ENCODE measurements at regions not wholly inside any gene's neighbourhood (a gene's known extent, or its start where the extent isn't known, plus 50 kb on each side); places are given as distances from the start of the nearest gene placed in this dataset.
"Not testable (repeated sequence)": the region's sequence is repeated elsewhere in the genome, so short reads cannot be mapped to it uniquely, and the experiment has no call there.

DNA sequence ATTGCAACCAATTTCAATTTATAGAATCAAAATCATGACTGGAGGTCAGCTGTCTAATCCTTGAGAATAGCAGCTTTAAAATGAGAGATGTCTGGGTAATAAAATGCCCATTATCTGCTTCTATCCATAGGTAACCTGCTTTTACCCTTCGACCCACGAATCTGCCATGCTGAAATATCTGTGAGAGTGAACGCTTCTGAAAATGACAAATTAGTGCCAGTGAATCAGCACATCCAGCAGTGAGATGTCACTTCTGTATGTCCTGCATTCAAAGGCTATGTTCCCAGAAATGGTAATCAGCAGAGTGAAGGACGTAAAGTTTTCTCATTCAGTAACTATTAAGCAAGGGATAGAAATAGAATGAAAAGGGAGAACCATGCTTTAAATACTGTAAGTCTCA is 532.4 kb upstream of the ITGA1 start:
- DNase-seq = no peak

- DNase-seq = no peak
These were observed 524.9 kb upstream of the ITGA1 start for GRCh38 chr5:52262844-52263243.

DNA sequence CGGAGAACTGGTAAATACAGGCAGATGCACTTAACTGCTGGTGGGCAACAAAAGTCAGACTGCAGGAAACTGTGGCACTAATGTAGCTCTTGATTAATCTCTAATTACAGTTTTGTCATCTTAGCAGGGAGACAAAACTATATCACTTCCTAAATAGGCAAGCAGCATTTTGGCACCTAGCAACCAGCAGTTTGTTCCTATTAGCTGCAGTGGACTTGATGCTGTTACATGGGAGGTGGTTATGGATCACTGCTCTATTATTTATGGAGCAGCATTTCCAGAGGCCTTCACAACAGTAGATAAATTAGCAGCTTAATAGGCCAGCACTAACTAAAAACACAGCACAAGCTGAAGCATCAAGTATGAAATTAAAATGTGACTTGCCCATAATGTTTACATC is 518.3 kb upstream of the ITGA1 start:
- DNase-seq = no peak

DNA sequence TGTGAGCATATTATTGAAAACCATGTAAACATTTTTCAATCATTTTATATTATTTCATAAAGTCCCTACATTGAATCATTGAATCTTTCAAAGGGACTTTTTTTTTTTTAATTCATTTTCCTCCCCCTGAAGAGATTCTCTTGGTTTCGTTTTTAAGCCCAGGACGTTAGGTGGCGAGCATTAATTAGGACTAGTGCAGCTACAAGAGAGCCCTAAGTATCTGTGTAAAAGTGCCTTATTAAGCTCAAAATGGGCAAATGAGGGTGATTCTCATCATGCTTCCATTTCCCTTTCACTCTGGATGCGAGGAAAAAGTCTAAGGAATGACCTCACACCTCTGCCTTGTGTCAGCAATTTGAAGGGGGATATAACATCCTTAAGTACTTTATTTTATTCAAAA is 517.9 kb upstream of the ITGA1 start:
- DNase-seq = no peak

DNA sequence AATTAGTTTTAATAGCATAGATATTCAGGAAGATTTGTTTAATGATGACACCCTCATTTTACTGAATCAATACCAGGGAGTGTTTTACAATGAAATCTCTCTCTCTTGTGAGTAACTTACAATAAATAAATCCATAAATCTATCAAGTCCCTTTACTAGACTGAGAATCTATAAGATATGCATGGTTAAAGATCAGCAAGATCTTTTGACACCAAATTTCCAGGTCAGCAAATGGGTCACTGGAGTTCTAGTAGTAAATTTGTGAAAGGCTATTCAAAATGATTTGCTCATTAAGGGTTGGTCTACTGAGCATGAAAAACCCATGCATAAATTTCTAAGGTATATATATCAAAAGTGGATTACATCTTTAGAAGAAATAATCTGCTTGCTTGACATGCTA is 512.1 kb upstream of the ITGA1 start:
- DNase-seq = no peak

DNA sequence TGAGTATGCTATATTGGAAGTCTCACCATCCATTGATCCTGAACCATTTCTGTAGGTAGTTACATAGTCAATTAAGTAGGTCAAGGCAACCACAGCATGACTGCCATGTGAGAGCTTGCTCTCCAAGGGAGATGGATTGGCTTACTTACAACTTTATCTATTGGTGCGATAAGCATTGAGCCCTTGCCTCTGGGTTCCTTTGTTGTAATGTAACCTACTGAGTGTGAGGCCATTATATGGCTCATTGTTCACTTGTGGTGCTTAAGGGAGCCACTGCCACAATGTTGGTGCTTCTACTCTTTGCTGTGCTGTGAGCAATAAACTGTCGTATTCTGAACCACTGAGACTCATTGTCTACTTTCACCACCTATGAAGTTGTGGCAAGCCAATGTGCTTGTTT is 510.6 kb upstream of the ITGA1 start:
- no peak for DNase-seq

DNA sequence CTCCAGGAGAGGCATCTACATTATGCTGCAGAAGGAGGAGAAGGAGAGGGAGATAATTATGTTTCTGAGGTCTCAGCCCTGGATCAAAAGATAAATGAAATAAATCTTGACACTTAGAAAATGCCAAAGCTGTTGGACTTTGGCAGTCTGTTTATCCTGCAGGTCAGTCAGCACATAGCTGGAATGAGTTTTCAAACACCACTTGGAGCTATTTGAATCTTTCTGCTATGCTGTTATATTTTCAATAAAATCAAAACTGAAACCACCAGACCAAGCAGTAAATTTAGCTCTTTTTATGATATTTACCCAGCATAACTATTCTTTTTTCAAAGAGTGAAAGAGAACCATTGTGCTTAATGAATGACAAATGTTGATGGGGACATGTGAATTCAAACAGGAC is 505.1 kb upstream of the ITGA1 start:
- DNase-seq = no peak

DNA sequence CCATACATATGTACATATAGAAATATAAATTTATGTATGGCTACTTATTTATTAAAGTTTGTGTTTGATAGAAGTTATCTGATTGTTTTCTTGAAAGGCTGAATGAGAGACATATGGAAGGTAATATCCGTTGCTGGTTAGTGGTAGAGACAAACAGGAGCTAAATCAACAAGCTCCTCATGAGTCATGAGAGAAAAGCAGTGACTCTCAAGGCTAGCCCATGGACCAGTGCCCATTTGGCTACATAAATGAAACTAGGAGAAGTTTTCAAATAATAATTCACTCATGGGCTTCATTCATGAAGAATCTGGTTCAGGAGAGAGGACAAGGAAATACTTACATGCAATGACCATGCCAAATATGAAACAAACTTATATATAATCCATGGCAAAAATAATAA is 504.5 kb upstream of the ITGA1 start:
- no peak for DNase-seq

- no peak for DNase-seq
These were observed 486.9 kb upstream of the ITGA1 start for GRCh38 chr5:52300703-52301372.

DNA sequence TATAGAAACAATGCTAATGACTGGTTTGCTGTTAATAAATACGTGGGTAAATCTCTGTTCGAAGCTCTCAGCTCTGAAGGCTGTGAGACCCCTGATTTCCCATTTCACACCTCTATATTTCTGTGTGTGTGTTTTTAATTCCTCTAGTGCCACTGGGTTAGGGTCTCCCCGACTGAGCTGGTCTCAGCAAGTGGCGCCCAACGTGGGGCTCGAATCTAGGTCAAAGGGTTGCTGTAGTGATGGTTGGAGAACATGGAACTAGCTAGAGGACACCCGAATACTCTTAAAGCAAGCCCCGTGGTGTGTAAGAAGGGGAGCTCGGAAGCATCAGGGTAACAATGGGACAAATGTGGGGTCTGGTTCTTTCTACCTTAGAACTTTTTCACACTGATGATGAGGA is 482.9 kb upstream of the ITGA1 start:
- DNase-seq = not testable (repeated sequence)

- DNase-seq = no peak
These were observed 459.4 kb upstream of the ITGA1 start for GRCh38 chr5:52328220-52328806.

GRCh38 chr5:52331725-52332124 is 456.0 kb upstream of the ITGA1 start:
- DNase-seq = no peak

DNA sequence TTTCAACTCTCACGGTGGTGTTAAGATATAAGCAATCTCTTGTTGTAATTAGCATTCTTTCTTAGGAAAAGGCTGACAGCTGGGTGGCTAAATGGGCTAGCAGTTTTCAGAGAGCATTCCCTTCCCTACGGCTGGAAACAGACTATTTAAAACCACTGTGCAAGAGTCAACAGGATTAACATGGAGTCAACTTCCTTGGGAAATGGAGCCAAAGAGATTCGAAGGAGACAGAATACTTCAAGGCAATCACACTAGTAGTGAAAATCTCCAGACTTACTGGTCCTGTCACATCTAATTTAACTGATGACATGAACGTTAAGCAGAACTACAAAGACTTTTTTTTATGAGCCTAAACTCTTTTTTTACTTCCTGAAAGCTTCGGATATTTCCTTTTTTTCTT is 453.3 kb upstream of the ITGA1 start:
- DNase-seq = no peak

DNA sequence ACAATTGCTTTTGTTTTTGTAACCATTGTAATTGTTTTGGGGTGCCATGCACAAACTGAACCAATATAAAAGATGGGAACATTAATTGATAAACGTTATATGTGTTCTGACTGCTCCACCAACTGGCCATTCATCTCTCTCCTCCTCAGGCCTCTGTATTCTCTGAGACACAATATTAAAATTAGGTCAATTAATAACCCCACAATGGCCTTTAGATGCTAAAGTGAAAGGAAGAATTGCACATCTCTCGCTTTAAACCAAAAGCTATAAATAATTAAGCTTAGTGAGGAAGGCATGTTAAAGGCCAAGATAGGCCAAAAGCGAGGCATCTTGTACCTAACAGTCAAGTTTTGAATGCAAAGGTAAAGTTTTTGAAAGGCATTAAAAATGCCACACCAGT is 448.4 kb upstream of the ITGA1 start:
- DNase-seq = no peak

DNA sequence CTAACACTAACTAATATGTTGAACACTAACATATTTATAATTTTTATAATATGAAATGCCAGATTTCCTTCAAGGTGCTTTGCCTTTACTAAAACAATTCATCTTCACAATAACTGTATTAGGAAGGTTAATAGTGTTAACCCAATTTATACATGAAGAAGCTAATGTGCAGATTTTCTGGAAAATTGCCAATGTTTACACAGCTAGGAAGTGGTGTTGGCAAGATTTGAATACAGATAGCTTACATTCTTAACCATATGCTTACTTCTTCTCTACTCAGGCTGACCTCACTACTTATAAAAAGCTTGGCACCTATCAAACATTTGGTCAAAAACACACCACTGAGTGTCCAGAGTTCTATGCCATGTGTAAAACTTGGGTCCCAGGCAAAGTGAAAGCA is 445.4 kb upstream of the ITGA1 start:
- DNase-seq = no peak

DNA sequence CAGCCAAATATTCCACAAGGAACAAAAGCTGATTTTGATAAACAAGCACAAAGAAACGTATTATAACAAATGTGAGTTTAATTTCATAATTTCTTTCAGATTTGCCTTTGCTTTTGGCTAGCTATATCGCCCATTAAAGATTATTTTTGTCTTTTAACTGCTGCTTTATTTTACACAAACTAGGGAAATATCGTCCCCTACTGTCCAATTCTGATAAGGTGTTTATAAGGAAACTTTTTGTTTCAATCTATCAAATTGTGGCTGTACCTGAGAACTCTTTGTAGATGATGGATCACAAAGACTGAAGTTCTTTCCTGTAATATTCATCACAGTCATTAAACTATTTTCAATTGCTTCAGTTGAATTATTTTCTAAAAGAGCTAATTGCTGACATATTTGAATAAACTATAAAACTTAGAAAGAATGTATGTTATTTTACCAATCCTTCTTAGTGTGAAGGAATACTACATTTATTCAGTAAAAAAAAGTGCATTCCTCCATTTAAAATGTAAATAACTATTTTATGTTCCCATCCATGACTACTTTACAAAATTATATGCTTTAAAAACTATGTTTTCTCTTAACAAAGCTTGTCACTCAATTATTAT is 431.3 kb upstream of the ITGA1 start:
- no peak for DNase-seq

- no peak for DNase-seq
These were observed 428.5 kb upstream of the ITGA1 start for GRCh38 chr5:52359261-52359660.

- DNase-seq = no peak
These were observed 426.7 kb upstream of the ITGA1 start for GRCh38 chr5:52360985-52361384.

- DNase-seq = no peak
These were observed 413.4 kb upstream of the ITGA1 start for GRCh38 chr5:52374286-52374685.

GRCh38 chr5:52375969-52376368 is 411.7 kb upstream of the ITGA1 start:
- no peak for DNase-seq

- no peak for DNase-seq
These were observed 411.1 kb upstream of the ITGA1 start for GRCh38 chr5:52376592-52376991.

DNA sequence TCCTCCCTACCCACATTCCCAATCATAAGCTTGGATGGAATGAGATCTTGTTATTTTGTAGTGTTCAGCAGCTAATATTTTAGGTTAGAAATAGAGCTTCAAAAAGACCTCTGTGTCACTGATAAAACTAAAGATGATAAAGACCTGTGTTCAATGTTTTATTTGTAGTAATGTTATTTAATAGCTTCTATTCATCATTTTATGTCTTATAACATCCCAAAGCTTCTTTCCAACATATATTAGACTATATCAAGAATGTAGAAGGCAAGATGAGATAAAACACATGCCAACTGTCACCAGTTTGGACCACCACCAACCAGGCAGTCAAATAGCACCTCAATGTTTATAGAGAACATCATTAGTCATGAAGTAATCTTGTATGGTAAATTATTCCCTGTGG is 409.5 kb upstream of the ITGA1 start:
- no peak for DNase-seq

DNA sequence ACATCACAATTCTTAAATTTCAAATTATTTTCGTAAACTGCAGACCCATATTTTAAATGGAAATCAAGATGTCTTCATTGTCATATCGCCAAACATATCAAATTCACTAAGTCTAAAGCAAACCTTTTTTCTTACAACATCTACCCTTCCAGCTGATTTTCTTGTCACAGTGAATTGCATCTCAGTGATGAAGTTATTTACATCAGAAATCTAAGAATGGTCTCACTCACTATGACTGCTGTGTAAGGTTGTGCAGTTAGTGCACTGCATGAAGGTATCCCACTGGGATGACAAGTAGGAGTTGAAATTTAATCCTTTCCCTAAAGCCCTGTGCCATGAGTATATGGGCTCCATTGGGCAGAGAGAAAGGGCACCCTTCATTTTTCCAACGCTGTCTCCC is 399.4 kb upstream of the ITGA1 start:
- no peak for DNase-seq

GRCh38 chr5:52392321-52392720 is 395.4 kb upstream of the ITGA1 start:
- DNase-seq = no peak

DNA sequence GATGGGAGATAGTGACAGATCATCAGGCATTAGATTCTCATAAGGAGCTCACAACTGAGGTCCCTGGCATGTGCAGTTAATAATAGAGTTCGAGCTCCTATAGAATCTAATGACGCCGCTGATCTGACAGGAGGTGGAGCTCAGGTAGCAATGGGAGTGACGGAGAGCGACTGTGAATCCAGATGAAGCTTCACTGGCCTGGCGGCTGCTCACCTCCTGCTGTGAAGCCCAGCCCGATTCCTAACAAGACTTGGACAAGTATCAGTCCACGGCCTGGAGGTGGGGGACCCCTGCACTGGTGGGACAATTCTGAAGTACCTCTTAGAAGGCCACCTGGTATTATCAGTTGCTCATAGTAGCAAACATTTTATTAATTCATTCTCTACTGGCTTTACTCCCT is 377.9 kb upstream of the ITGA1 start:
- no peak for DNase-seq

Data from inflammatory macrophage (primary cell).